Thyroid gland (tissue), 4 donors: ENCODE measurements at regions not wholly inside any gene's neighbourhood (a gene's known extent, or its start where the extent isn't known, plus 50 kb on each side); places are given as distances from the start of the nearest gene placed in this dataset.

ENCODE experiments used
- DNase-seq, 2 donors: peaks; one replicate each; pipeline ENCODE4 v3.0.0-alpha.2; 2019
- H3K27ac ChIP-seq, 3 donors: fragments of 200-600 bp; sonication (generic); 1 replicate in 2 of 3; 2 replicates in 1 of 3; pipeline ENCODE4 v1.5.1; 2016 to 2019; ENCODE audit warnings: mild to moderate bottlenecking in 1 of 3, moderate library complexity in 1 of 3
- H3K27me3 ChIP-seq: fragments of 200-600 bp; sonication (generic); one replicate; pipeline ENCODE4 v1.5.1; 2019
- H3K36me3 ChIP-seq, 2 donors: fragments of 200-600 bp; sonication (generic); one replicate each; pipeline ENCODE4 v1.5.1; 2016 to 2019
- H3K4me1 ChIP-seq, 2 donors: fragments of 200-600 bp; sonication (generic); one replicate each; pipeline ENCODE4 v1.5.1; 2017 to 2019
- H3K4me3 ChIP-seq, 3 donors: fragments of 200-600 bp; sonication (generic); replicated peaks in 1 of 3; 1 replicate in 2 of 3; 2 replicates in 1 of 3; pipeline ENCODE4 v1.5.1; 2016; ENCODE audit warnings: mild to moderate bottlenecking in 1 of 3
- H3K9me3 ChIP-seq: fragments of 200-600 bp; sonication (generic); one replicate; pipeline ENCODE4 v1.5.1; 2017
- POLR2A ChIP-seq, 2 donors: fragments of 450-650 bp; IDR thresholded peaks; one replicate each; pipeline ENCODE4 v1.6.1; 2017; ENCODE audit warnings: antibody characterized with exemption in 2 of 2, mild to moderate bottlenecking in 2 of 2, moderate library complexity in 1 of 2
- WGBS, 2 donors: methylation state at CpG; one replicate each; pipeline ENCODE4 v1.1.5; 2017; 5-methylcytosine and 5-hydroxymethylcytosine counted together
- intact Hi-C: fragments of 100-400 bp; cut with DNase I; formaldehyde crosslinking; loops from one replicate; pipeline ENCODE4 v1.15.1; 2023
- TF ChIP-seq, protein P1 (sequence below), 6 experiments: fragments of 200-600 bp in 3 of 6; fragments of 450-650 bp in 3 of 6; sonication (generic) in 3 of 6; IDR thresholded peaks; one replicate each; pipeline ENCODE4 v1.5.1; 2016 to 2019; ENCODE audit warnings: antibody characterized with exemption in 6 of 6, mild to moderate bottlenecking in 2 of 6, inconsistent platforms in 1 of 6, moderate library complexity in 1 of 6

DNA sequence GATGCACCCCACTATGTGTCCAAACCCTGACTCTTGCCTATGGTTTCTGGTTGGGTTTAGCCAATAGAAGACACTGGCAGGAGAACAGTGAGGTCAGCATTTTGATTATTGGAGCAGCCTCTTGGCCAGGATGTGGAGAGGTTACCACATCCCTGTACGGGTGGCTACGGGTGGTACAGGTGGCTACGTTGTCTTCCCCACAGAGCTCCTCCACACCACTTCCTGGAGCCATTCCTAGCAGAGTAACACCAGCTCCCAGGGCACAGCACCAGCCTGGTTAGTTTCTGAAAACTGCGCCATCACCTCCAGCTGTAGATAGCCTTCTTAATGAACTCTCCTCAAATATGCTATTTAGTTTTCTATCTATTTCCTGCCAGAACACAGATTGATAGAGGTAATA lies 445.2 kb downstream of the INHBA start:
- no peaks in the 10 kb centered on the region for H3K36me3 ChIP-seq
- H3K4me1 ChIP-seq: no peaks in the 10 kb centered on the region
- DNase-seq: no peak
- TF ChIP-seq POLR2A (IDR thresholded peaks at IDR 0.05): no peak
- TF ChIP-seq, protein P1, sequence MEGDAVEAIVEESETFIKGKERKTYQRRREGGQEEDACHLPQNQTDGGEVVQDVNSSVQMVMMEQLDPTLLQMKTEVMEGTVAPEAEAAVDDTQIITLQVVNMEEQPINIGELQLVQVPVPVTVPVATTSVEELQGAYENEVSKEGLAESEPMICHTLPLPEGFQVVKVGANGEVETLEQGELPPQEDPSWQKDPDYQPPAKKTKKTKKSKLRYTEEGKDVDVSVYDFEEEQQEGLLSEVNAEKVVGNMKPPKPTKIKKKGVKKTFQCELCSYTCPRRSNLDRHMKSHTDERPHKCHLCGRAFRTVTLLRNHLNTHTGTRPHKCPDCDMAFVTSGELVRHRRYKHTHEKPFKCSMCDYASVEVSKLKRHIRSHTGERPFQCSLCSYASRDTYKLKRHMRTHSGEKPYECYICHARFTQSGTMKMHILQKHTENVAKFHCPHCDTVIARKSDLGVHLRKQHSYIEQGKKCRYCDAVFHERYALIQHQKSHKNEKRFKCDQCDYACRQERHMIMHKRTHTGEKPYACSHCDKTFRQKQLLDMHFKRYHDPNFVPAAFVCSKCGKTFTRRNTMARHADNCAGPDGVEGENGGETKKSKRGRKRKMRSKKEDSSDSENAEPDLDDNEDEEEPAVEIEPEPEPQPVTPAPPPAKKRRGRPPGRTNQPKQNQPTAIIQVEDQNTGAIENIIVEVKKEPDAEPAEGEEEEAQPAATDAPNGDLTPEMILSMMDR (IDR thresholded peaks at IDR 0.05): no peak
- WGBS, 2 donors: 82 to 96% methylated on average over 4 of the region's 4 CpGs
- no peaks in the 10 kb centered on the region for H3K27me3 ChIP-seq
- no peak overlapping the region for H3K4me3 ChIP-seq
- no peak overlapping the region for H3K27ac ChIP-seq
- intact Hi-C loops: no loop called here
- H3K9me3 ChIP-seq: no peaks in the 10 kb centered on the region

DNA sequence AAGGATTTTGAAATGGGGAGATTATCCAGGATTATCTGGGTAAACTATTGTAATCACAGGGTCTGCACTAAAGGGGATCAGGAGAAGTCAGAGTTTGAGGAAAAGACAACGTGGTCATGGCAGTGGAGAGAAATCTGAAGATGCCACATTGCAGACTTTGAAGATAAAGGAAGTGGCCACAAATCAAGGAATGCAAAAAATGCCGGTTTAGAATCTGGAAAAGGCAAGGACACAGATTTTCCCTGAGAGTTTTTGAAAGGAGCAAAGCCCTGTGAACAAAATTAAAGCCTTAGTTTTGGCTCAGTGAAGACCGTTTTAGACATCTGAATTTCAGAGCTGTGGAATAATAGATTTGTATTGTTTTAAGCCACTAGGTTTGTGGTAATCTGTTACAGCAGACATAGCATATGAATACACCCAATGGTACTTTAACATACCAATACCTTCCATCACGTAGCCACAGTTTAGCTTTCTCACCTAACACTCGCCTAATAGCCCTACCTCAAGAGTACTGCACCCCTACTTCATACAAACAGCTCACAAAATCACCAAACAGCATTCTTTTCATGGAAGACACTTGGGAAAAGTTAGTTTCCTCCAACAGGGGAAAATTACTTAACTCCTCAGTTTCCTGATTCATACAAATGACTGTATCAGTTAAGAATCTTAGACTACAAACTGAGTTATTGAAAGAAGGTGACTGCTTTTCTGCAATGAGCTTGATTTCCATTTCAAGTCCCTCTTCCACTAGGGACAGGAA lies 446.5 kb downstream of the INHBA start:
- H3K27me3 ChIP-seq: no peaks in the 10 kb centered on the region
- no peak overlapping the region for H3K4me3 ChIP-seq
- TF ChIP-seq POLR2A (IDR thresholded peaks at IDR 0.05): no peak
- TF ChIP-seq, protein P1 (IDR thresholded peaks at IDR 0.05): no peak
- WGBS, 2 donors: 65 to 72% methylated on average over 5 of the region's 5 CpGs
- intact Hi-C loops: no loop called here
- H3K36me3 ChIP-seq: no peaks in the 10 kb centered on the region
- H3K27ac ChIP-seq: no peak overlapping the region
- H3K9me3 ChIP-seq: no peaks in the 10 kb centered on the region
- H3K4me1 ChIP-seq: no peaks in the 10 kb centered on the region
- DNase-seq: no peak

DNA sequence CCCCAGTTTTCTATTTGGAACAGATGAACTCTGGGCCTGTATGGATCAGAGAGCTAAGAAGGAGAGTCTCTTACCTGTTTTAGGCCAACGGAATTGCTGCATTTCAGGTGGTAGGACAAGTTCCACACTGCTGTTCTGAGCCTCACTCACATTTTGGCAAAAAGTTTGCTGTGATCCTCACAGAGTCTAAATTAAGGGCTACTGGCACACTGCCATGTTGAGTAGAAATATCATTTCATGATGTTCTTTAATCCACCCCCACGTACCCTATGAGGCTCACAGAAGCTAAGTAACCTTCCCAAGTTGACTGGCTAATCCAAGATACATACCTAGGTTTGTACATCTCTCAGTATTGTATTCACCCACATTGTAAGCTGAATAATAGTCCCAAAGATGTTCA lies 447.2 kb downstream of the INHBA start:
- Histone ChIP-seq H3K4me3 (no peak overlapping the region), H3K4me1 (no peaks in the 10 kb centered on the region), H3K36me3 (no peaks in the 10 kb centered on the region), H3K9me3 (no peaks in the 10 kb centered on the region), H3K27ac (no peak overlapping the region), H3K27me3 (no peaks in the 10 kb centered on the region)
- intact Hi-C loops: no loop called here
- DNase-seq: no peak
- no peak for TF ChIP-seq POLR2A (IDR thresholded peaks at IDR 0.05)
- TF ChIP-seq, protein P1 (IDR thresholded peaks at IDR 0.05): no peak
- 54 to 57% methylated on average over 2 of the region's 2 CpGs for WGBS, 2 donors

DNA sequence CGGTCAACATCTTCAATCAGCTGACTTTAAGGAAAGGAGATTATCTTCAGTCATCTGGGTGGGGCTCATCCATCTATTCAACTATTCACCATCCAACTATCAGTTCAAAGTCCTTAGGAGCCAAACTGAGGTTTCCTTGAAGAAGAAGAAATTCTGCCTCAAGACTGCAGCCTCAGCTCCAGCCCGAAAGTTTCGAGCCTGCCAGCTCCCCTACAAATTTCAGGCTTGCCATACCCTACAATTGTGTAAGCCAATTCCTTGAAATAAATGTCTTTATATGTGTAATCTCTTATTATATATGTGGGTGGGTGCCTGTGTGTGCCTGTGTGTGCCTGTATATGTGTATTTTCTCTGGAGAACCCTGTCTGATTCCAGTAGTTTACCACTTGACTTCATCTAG lies 447.8 kb downstream of the INHBA start:
- no peak for TF ChIP-seq POLR2A (IDR thresholded peaks at IDR 0.05)
- TF ChIP-seq, protein P1 (IDR thresholded peaks at IDR 0.05): no peak
- Histone ChIP-seq H3K9me3 (no peaks in the 10 kb centered on the region), H3K36me3 (no peaks in the 10 kb centered on the region), H3K4me3 (no peak overlapping the region), H3K4me1 (no peaks in the 10 kb centered on the region), H3K27me3 (no peaks in the 10 kb centered on the region), H3K27ac (no peak overlapping the region)
- intact Hi-C loops: no loop called here
- DNase-seq: no peak
- WGBS, 2 donors: 75 to 96% methylated on average over 3 of the region's 3 CpGs

DNA sequence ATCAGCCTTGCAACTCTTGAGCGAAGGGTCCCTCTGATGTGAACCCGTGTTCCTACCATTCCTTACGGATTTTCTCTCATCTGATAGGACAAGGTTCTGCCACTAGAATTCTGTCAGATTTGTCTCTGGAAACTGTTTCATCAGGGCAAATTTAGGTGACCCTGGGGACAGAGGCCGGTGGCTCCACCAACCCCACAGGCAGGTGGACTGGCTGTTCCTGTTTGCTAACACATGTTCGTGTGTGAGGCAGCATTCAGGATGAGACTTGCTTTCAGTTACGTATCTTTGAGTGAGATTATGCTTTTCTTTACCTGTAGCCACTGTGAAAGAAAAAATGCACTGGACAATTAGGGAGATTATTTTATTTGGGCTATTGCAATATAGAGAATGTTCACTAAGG lies 449.9 kb downstream of the INHBA start:
- no peak for DNase-seq
- no peaks in the 10 kb centered on the region for H3K9me3 ChIP-seq
- TF ChIP-seq POLR2A (IDR thresholded peaks at IDR 0.05): no peak
- TF ChIP-seq, protein P1 (IDR thresholded peaks at IDR 0.05): no peak
- no peak overlapping the region for H3K4me3 ChIP-seq
- no peak overlapping the region for H3K27ac ChIP-seq
- 80 to 92% methylated on average over 6 of the region's 6 CpGs for WGBS, 2 donors
- no peaks in the 10 kb centered on the region for H3K27me3 ChIP-seq
- intact Hi-C loops: no loop called here
- no peaks in the 10 kb centered on the region for H3K36me3 ChIP-seq
- H3K4me1 ChIP-seq: no peaks in the 10 kb centered on the region
